HEK293T (cell line): ENCODE measurements at regions not wholly inside any gene's neighbourhood (a gene's known extent, or its start where the extent isn't known, plus 50 kb on each side); places are given as distances from the start of the nearest gene placed in this dataset.

Experiments used
- ARNT ChIP-seq: fragments of 450-650 bp; IDR thresholded peaks from 2 replicates; pipeline ENCODE4 v1.6.1; 2017; ENCODE audit warnings: mild to moderate bottlenecking
- BHLHE40 ChIP-seq: fragments of 450-650 bp; IDR thresholded peaks from 2 replicates; pipeline ENCODE4 v1.6.1; 2016; ENCODE audit warnings: mild to moderate bottlenecking, moderate library complexity, borderline replicate concordance
- CTBP1 ChIP-seq: fragments of 450-650 bp; IDR thresholded peaks from 2 replicates; pipeline ENCODE4 v1.6.1; 2016; ENCODE audit warnings: borderline replicate concordance
- ELF4 ChIP-seq: fragments of 450-650 bp; IDR thresholded peaks from 2 replicates; pipeline ENCODE4 v1.6.1; 2017; ENCODE audit warnings: antibody characterized with exemption
- FOXM1 ChIP-seq: fragments of 450-650 bp; IDR thresholded peaks from 2 replicates; pipeline ENCODE4 v1.6.1; 2017; ENCODE audit warnings: mild to moderate bottlenecking, borderline replicate concordance
- LEF1 ChIP-seq: fragments of 450-650 bp; IDR thresholded peaks from 2 replicates; pipeline ENCODE4 v1.6.1; 2017; ENCODE audit warnings: mild to moderate bottlenecking, borderline replicate concordance
- NFRKB ChIP-seq: fragments of 450-650 bp; IDR thresholded peaks from 2 replicates; pipeline ENCODE4 v1.6.1; 2016; ENCODE audit warnings: mild to moderate bottlenecking, moderate library complexity
- SP1 ChIP-seq: fragments of 450-650 bp; IDR thresholded peaks from 2 replicates; pipeline ENCODE4 v1.6.1; 2017
- SUZ12 ChIP-seq: fragments of 450-650 bp; IDR thresholded peaks from 2 replicates; pipeline ENCODE4 v1.6.1; 2016; ENCODE audit warnings: mild to moderate bottlenecking
- ZNF384 ChIP-seq: fragments of 450-650 bp; IDR thresholded peaks from 2 replicates; pipeline ENCODE4 v1.6.1; 2016
- TF ChIP-seq, protein P1 (sequence below): fragments of 450-650 bp; IDR thresholded peaks from 2 replicates; pipeline ENCODE4 v1.6.1; 2016

DNA sequence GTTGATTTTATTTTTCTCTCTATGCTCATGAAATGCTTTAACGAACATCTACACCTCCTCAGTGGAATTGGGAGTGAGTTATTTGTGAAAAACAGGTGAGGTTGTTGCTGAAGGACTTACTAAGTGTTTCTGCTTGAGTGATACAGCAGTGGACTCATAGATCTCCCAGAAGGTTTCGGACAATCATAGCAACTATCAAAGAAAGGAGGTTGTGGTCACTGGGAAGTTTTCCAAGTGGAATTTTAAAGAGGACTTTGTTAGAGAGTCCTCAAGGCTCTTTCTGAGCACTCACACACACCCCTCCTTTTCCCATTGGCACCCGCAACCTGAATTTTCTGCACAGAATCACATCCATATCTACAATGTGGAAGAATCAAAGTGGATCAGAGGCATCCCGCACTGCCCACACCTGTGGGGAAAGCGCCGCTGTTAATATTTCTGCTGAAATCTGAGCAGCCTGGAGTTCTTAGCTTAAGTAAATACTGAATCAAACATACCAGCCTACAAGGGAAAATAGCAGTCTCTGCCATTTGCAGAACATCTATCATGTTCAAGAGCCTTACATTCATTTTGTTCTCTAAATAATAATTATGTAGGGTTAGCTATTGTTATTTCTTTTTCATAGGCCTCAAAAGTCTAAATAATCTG, 719.4 kb downstream of the DIAPH3 start:
- TF ChIP-seq ARNT = no peak
- no peak for TF ChIP-seq ELF4
- no peak for TF ChIP-seq LEF1
- TF ChIP-seq CTBP1 = no peak
- TF ChIP-seq NFRKB = no peak
- TF ChIP-seq, protein P1, sequence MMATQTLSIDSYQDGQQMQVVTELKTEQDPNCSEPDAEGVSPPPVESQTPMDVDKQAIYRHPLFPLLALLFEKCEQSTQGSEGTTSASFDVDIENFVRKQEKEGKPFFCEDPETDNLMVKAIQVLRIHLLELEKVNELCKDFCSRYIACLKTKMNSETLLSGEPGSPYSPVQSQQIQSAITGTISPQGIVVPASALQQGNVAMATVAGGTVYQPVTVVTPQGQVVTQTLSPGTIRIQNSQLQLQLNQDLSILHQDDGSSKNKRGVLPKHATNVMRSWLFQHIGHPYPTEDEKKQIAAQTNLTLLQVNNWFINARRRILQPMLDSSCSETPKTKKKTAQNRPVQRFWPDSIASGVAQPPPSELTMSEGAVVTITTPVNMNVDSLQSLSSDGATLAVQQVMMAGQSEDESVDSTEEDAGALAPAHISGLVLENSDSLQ = no peak
- TF ChIP-seq SP1 = no peak
- TF ChIP-seq SUZ12 = no peak
- TF ChIP-seq FOXM1 = no peak
- TF ChIP-seq BHLHE40 = no peak
- no peak for TF ChIP-seq ZNF384
